ENCODE measurements at regions not wholly inside any gene's neighbourhood (a gene's known extent, or its start where the extent isn't known, plus 50 kb on each side); places are given as distances from the start of the nearest gene placed in this dataset.

DNA sequence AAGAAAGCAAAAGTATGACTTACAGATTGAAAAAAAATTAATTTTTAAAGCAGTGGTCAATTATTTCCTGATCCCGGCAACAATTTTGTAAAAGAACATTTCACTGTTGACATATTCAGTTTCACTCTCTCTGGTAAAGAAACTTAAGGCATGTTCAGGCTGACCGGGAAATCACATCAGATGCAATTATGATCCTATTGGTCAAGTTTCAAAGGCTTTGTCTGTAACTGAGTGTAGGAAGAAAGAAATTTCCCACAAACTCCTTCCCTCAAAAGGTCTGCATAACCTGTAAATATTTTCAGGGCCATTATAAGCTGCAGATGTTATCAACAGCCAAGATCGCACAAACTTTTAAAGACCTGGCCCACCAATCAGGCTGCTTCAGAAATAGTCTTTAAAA lies 205.4 kb upstream of the IGF1R start:
- TF ChIP-seq RARB (CRISPR knock-in tag; IDR thresholded peaks at IDR 0.05) = no peak
- no peak for TF ChIP-seq ZC3H10 (CRISPR knock-in tag; IDR thresholded peaks at IDR 0.05)
- TF ChIP-seq ISL1 (CRISPR knock-in tag; IDR thresholded peaks at IDR 0.05) = no peak
- TF ChIP-seq CSDC2 (CRISPR knock-in tag; IDR thresholded peaks at IDR 0.05) = no peak
- no peak for TF ChIP-seq SNAI2 (CRISPR knock-in tag; IDR thresholded peaks at IDR 0.05)
- TF ChIP-seq ARNTL (CRISPR knock-in tag; IDR thresholded peaks at IDR 0.05; ENCODE audit: borderline replicate concordance, low read depth) = no peak
- TF ChIP-seq, protein P1, sequence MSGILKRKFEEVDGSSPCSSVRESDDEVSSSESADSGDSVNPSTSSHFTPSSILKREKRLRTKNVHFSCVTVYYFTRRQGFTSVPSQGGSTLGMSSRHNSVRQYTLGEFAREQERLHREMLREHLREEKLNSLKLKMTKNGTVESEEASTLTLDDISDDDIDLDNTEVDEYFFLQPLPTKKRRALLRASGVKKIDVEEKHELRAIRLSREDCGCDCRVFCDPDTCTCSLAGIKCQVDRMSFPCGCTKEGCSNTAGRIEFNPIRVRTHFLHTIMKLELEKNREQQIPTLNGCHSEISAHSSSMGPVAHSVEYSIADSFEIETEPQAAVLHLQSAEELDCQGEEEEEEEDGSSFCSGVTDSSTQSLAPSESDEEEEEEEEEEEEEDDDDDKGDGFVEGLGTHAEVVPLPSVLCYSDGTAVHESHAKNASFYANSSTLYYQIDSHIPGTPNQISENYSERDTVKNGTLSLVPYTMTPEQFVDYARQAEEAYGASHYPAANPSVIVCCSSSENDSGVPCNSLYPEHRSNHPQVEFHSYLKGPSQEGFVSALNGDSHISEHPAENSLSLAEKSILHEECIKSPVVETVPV (CRISPR knock-in tag; IDR thresholded peaks at IDR 0.05) = no peak
- no peak for TF ChIP-seq ZFP3 (CRISPR knock-in tag; IDR thresholded peaks at IDR 0.05)
